ENCODE measurements at regions not wholly inside any gene's neighbourhood (a gene's known extent, or its start where the extent isn't known, plus 50 kb on each side); places are given as distances from the start of the nearest gene placed in this dataset.

DNA sequence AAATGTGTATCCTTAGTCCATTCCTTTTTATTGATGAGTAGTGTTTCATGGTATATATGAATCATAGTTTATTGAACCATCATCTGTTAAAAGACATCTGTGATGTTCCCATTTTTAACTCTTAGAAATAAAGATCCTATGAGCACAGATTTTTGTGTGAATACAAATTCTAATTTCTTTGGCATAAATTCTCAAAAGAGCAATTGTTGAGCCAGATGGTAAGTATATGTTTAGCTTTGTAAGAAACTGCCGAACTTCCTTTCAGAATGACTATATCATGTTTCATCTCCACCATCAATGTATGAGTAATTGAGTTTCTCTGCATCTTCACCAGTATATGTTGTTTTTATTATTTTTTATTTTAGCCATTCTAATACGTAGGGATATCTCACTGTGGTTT is 526.4 kb downstream of the CDH10 start:
- TF ChIP-seq CTCF (IDR thresholded peaks at IDR 0.05; ENCODE audit: low read depth, low read length, missing control alignments), result no peak
- no peak for DNase-seq (ENCODE audit: low read depth)

GRCh38 chr5:24135536-24135935 is 509.2 kb downstream of the CDH10 start:
- no peak overlapping the region for H3K4me3 ChIP-seq (ENCODE audit: low read depth, low read length)
- DNase-seq (ENCODE audit: low read depth), result no peak
- TF ChIP-seq CTCF (IDR thresholded peaks at IDR 0.05; ENCODE audit: low read depth, low read length, missing control alignments), result no peak

More for the DNA sequence above, 526.4 kb downstream of the CDH10 start:
- no peak overlapping the region for H3K4me3 ChIP-seq (ENCODE audit: low read depth, low read length)

- no peak for DNase-seq (ENCODE audit: low read depth)
- H3K4me3 ChIP-seq (ENCODE audit: low read depth, low read length), result no peak overlapping the region
- TF ChIP-seq CTCF (IDR thresholded peaks at IDR 0.05; ENCODE audit: low read depth, low read length, missing control alignments), result no peak
Observed at GRCh38 chr5:24141046-24141445, 503.7 kb downstream of the CDH10 start.

- no peak for DNase-seq (ENCODE audit: low read depth)
- no peak overlapping the region for H3K4me3 ChIP-seq (ENCODE audit: low read depth, low read length)
- no peak for TF ChIP-seq CTCF (IDR thresholded peaks at IDR 0.05; ENCODE audit: low read depth, low read length, missing control alignments)
Observed at GRCh38 chr5:24142341-24142740, 502.4 kb downstream of the CDH10 start.

DNA sequence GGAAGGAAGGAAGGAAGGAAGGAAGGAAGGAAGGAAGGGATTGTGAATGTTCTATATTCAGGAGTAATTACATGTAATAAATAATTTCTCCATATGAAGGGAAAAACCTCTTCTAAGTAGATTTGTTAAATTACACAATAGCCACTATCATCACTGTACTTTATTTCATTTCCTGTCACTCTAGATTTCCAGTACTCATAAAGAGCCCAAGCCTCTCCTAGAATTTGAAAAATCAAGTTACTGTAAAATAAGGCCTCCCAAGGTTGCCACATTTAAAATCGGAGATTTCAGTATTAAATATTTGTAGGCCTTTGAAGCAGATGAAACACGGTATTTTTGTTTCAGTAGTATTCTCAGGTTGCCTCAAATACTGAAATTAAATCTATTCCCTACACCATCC is 499.0 kb downstream of the CDH10 start:
- no peak for DNase-seq (ENCODE audit: low read depth)
- no peak for TF ChIP-seq CTCF (IDR thresholded peaks at IDR 0.05; ENCODE audit: low read depth, low read length, missing control alignments)
- no peak overlapping the region for H3K4me3 ChIP-seq (ENCODE audit: low read depth, low read length)

GRCh38 chr5:24161559-24161958 is 483.2 kb downstream of the CDH10 start:
- no peak overlapping the region for H3K4me3 ChIP-seq (ENCODE audit: low read depth, low read length)
- DNase-seq (ENCODE audit: low read depth), result no peak
- no peak for TF ChIP-seq CTCF (IDR thresholded peaks at IDR 0.05; ENCODE audit: low read depth, low read length, missing control alignments)

GRCh38 chr5:24162343-24162742 is 482.4 kb downstream of the CDH10 start:
- DNase-seq (ENCODE audit: low read depth), result no peak
- no peak for TF ChIP-seq CTCF (IDR thresholded peaks at IDR 0.05; ENCODE audit: low read depth, low read length, missing control alignments)
- H3K4me3 ChIP-seq (ENCODE audit: low read depth, low read length), result no peak overlapping the region

All from GM12864 (cell line).